ENCODE measurements at regions not wholly inside any gene's neighbourhood (a gene's known extent, or its start where the extent isn't known, plus 50 kb on each side); places are given as distances from the start of the nearest gene placed in this dataset.

GRCh38 chr1:55801481-55801880, 586.3 kb upstream of the USP24 start:
- H3K4me1 ChIP-seq (ENCODE audit: control insufficient read depth, extremely low read depth, insufficient read depth, low read length): no peaks in the 10 kb centered on the region
- TF ChIP-seq EZH2 (IDR thresholded peaks at IDR 0.05; ENCODE audit: low read length, missing control alignments): no peak
- no peak for TF ChIP-seq CTCF (conservative IDR thresholded peaks at IDR 0.05 in 1 of 2, IDR thresholded peaks at IDR 0.05 in 1 of 2; ENCODE audit: low read depth in 1 of 2, low read length in 2 of 2)
- H3K36me3 ChIP-seq (ENCODE audit: control insufficient read depth, insufficient read depth, low read length): no peaks in the 10 kb centered on the region
- H3K27me3 ChIP-seq (ENCODE audit: control insufficient read depth, insufficient read depth, low read length): no peaks in the 10 kb centered on the region
- H3K9ac ChIP-seq (ENCODE audit: insufficient read depth, low read length): no peak overlapping the region
- H2AFZ ChIP-seq (ENCODE audit: low read length): no peak overlapping the region
- no peak overlapping the region for H3K4me2 ChIP-seq (ENCODE audit: extremely low read depth, insufficient read depth, low read length)
- no peaks in the 10 kb centered on the region for H4K20me1 ChIP-seq (ENCODE audit: control insufficient read depth, extremely low read depth, insufficient read depth, low read length)
- no peaks in the 10 kb centered on the region for H3K9me3 ChIP-seq (ENCODE audit: control insufficient read depth, insufficient read depth, low read depth, low read length)
- H3K4me3 ChIP-seq (replicated peaks in 1 of 4; ENCODE audit: control extremely low read depth in 1 of 4, insufficient read depth in 1 of 4, low read depth in 3 of 4, low read length in 4 of 4): no peak overlapping the region
- no peak overlapping the region for H3K27ac ChIP-seq (ENCODE audit: insufficient read depth, low read length)
- DNase-seq (ENCODE audit: low read depth in 2 of 2): no peak
- H3K79me2 ChIP-seq (ENCODE audit: control insufficient read depth, insufficient read depth, low read length): no peaks in the 10 kb centered on the region

DNA sequence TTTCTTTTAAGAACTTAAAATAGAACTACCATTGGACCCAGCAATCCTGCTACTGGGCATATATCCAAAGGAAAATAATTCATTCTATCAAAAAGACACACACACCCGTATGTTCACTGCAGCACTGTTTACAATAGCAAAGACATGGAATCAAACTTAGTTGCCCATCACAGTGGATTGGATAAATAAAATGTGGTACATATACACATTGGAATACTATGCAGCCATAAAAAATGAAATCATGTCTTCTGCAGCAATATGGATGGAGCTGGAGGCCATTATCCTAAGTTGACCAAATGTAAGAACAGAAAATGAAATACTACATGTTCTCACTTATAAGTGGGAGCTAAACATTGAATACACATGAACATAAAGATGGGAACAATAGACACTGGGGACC, 585.3 kb upstream of the USP24 start:
- H2AFZ ChIP-seq (ENCODE audit: low read length): no peak overlapping the region

GRCh38 chr1:55793856-55794255, 578.7 kb upstream of the USP24 start:
- Histone ChIP-seq H4K20me1 (ENCODE audit: control insufficient read depth, extremely low read depth, insufficient read depth, low read length) (no peaks in the 10 kb centered on the region), H3K9ac (ENCODE audit: insufficient read depth, low read length) (no peak overlapping the region), H3K4me2 (ENCODE audit: extremely low read depth, insufficient read depth, low read length) (no peak overlapping the region), H3K79me2 (ENCODE audit: control insufficient read depth, insufficient read depth, low read length) (no peaks in the 10 kb centered on the region), H3K27me3 (ENCODE audit: control insufficient read depth, insufficient read depth, low read length) (no peaks in the 10 kb centered on the region), H3K36me3 (ENCODE audit: control insufficient read depth, insufficient read depth, low read length) (no peaks in the 10 kb centered on the region), H2AFZ (ENCODE audit: low read length) (no peak overlapping the region), H3K4me3 (replicated peaks in 1 of 4; ENCODE audit: control extremely low read depth in 1 of 4, insufficient read depth in 1 of 4, low read depth in 3 of 4, low read length in 4 of 4) (no peak overlapping the region), H3K9me3 (ENCODE audit: control insufficient read depth, insufficient read depth, low read depth, low read length) (no peaks in the 10 kb centered on the region), H3K4me1 (ENCODE audit: control insufficient read depth, extremely low read depth, insufficient read depth, low read length) (no peaks in the 10 kb centered on the region), H3K27ac (ENCODE audit: insufficient read depth, low read length) (no peak overlapping the region)
- no peak for DNase-seq (ENCODE audit: low read depth in 2 of 2)
- no peak for TF ChIP-seq EZH2 (IDR thresholded peaks at IDR 0.05; ENCODE audit: low read length, missing control alignments)
- no peak for TF ChIP-seq CTCF (conservative IDR thresholded peaks at IDR 0.05 in 1 of 2, IDR thresholded peaks at IDR 0.05 in 1 of 2; ENCODE audit: low read depth in 1 of 2, low read length in 2 of 2)

More for the DNA sequence above, 585.3 kb upstream of the USP24 start:
- Histone ChIP-seq H3K4me1 (ENCODE audit: control insufficient read depth, extremely low read depth, insufficient read depth, low read length) (no peaks in the 10 kb centered on the region), H3K36me3 (ENCODE audit: control insufficient read depth, insufficient read depth, low read length) (no peaks in the 10 kb centered on the region), H3K27me3 (ENCODE audit: control insufficient read depth, insufficient read depth, low read length) (no peaks in the 10 kb centered on the region), H3K79me2 (ENCODE audit: control insufficient read depth, insufficient read depth, low read length) (no peaks in the 10 kb centered on the region), H3K9ac (ENCODE audit: insufficient read depth, low read length) (no peak overlapping the region), H3K9me3 (ENCODE audit: control insufficient read depth, insufficient read depth, low read depth, low read length) (no peaks in the 10 kb centered on the region), H4K20me1 (ENCODE audit: control insufficient read depth, extremely low read depth, insufficient read depth, low read length) (no peaks in the 10 kb centered on the region), H3K4me3 (replicated peaks in 1 of 4; ENCODE audit: control extremely low read depth in 1 of 4, insufficient read depth in 1 of 4, low read depth in 3 of 4, low read length in 4 of 4) (no peak overlapping the region), H3K4me2 (ENCODE audit: extremely low read depth, insufficient read depth, low read length) (no peak overlapping the region), H3K27ac (ENCODE audit: insufficient read depth, low read length) (no peak overlapping the region)
- TF ChIP-seq CTCF (conservative IDR thresholded peaks at IDR 0.05 in 1 of 2, IDR thresholded peaks at IDR 0.05 in 1 of 2; ENCODE audit: low read depth in 1 of 2, low read length in 2 of 2) (no peak), EZH2 (IDR thresholded peaks at IDR 0.05; ENCODE audit: low read length, missing control alignments) (no peak)
- DNase-seq (ENCODE audit: low read depth in 2 of 2): no peak
